GM23338 (cell line): ENCODE measurements at regions not wholly inside any gene's neighbourhood (a gene's known extent, or its start where the extent isn't known, plus 50 kb on each side); places are given as distances from the start of the nearest gene placed in this dataset.

ENCODE experiments used
- ATAC-seq: fragments of 200-7000 bp; cut with Tn5 transposase; 3 replicates; pipeline ENCODE4 v1.9.1; 2020
- DNase-seq: peaks from one replicate; pipeline ENCODE4 v3.0.0-alpha.2; 2015; ENCODE audit warnings: low spot score
- H2AFZ ChIP-seq: fragments of 200-600 bp; sonication (generic); 2 replicates; pipeline ENCODE4 v1.8.0; 2016; ENCODE audit warnings: antibody characterized with exemption, mild to moderate bottlenecking, moderate library complexity
- H3F3A ChIP-seq: fragments of 200-600 bp; sonication (generic); replicated peaks from 2 replicates; pipeline ENCODE4 v1.8.0; 2017; ENCODE audit warnings: antibody characterized with exemption, mixed run types, low read depth
- H3K27ac ChIP-seq: fragments of 200-600 bp; sonication (generic); 2 replicates; pipeline ENCODE4 v1.6.1; 2016; ENCODE audit warnings: low read depth
- H3K27me3 ChIP-seq: fragments of 200-600 bp; sonication (generic); 2 replicates; pipeline ENCODE4 v1.8.0; 2016; ENCODE audit warnings: mild to moderate bottlenecking, mixed run types, moderate library complexity; ENCODE audit not compliant: insufficient read depth
- H3K36me3 ChIP-seq: fragments of 200-600 bp; sonication (generic); 2 replicates; pipeline ENCODE4 v1.8.0; 2016; ENCODE audit warnings: mild to moderate bottlenecking; ENCODE audit not compliant: insufficient read depth
- H3K4me1 ChIP-seq: fragments of 200-600 bp; sonication (generic); 2 replicates; pipeline ENCODE4 v1.8.0; 2016; ENCODE audit warnings: mild to moderate bottlenecking, moderate library complexity; ENCODE audit not compliant: insufficient read depth
- H3K4me2 ChIP-seq: fragments of 200-600 bp; sonication (generic); 2 replicates; pipeline ENCODE4 v1.7.1; 2017; ENCODE audit warnings: mixed run types
- H3K4me3 ChIP-seq: fragments of 200-600 bp; sonication (generic); 2 replicates; pipeline ENCODE4 v1.6.1; 2016; ENCODE audit warnings: mixed run types
- H3K79me2 ChIP-seq: fragments of 200-600 bp; sonication (generic); replicated peaks from 2 replicates; pipeline ENCODE4 v1.8.0; 2017; ENCODE audit warnings: mild to moderate bottlenecking; ENCODE audit not compliant: insufficient read depth
- H3K9me2 ChIP-seq: fragments of 200-600 bp; sonication (generic); 2 replicates; pipeline ENCODE4 v1.8.0; 2017; ENCODE audit not compliant: insufficient read depth
- H4K20me1 ChIP-seq: fragments of 200-600 bp; sonication (generic); replicated peaks from 2 replicates; pipeline ENCODE4 v1.8.0; 2017; ENCODE audit warnings: mild to moderate bottlenecking; ENCODE audit not compliant: insufficient read depth
- H3K27ac Mint-ChIP-seq: 2 replicates; pipeline ENCODE4 v1.8.0; 2020; ENCODE audit warnings: inconsistent platforms, mild to moderate bottlenecking, moderate library complexity, mixed read lengths
- H3K27me3 Mint-ChIP-seq: 3 replicates; pipeline ENCODE4 v1.8.0; 2022; ENCODE audit warnings: low read depth, mild to moderate bottlenecking, moderate library complexity, mixed read lengths, inconsistent platforms; ENCODE audit not compliant: insufficient read depth, poor library complexity
- H3K36me3 Mint-ChIP-seq: 3 replicates; pipeline ENCODE4 v1.8.0; 2021; ENCODE audit warnings: low read depth, mild to moderate bottlenecking, inconsistent platforms, moderate library complexity, mixed read lengths
- H3K4me1 Mint-ChIP-seq: 3 replicates; pipeline ENCODE4 v1.8.0; 2020; ENCODE audit warnings: mild to moderate bottlenecking, inconsistent platforms, mixed read lengths
- H3K4me3 Mint-ChIP-seq: 3 replicates; pipeline ENCODE4 v1.8.0; 2021; ENCODE audit warnings: moderate library complexity, mild to moderate bottlenecking, inconsistent platforms, mixed read lengths
- H3K9me3 Mint-ChIP-seq: 3 replicates; pipeline ENCODE4 v1.8.0; 2020; ENCODE audit warnings: moderate library complexity, mild to moderate bottlenecking, inconsistent platforms, mixed read lengths
- CREB1 ChIP-seq: fragments of 250-450 bp; sonication (Bioruptor Pico); IDR thresholded peaks from 2 replicates; pipeline ENCODE4 v1.5.0; 2020; ENCODE audit warnings: low read depth, mild to moderate bottlenecking, moderate library complexity
- CTCF ChIP-seq, 2 experiments: fragments of 200-600 bp in 1 of 2; sonication (generic) in 1 of 2; conservative IDR thresholded peaks; 2 replicates each; pipeline versions ENCODE4 v1.5.1 to v1.6.1; 2016 to 2017; ENCODE audit warnings: antibody characterized with exemption in 2 of 2, low read depth in 2 of 2, mild to moderate bottlenecking in 2 of 2, moderate library complexity in 1 of 2
- EZH2phosphoT487 ChIP-seq: fragments of 200-600 bp; sonication (generic); IDR thresholded peaks from one replicate; pipeline ENCODE4 v1.8.1; 2018; ENCODE audit warnings: antibody characterized with exemption; ENCODE audit not compliant: unreplicated experiment
- JUNB ChIP-seq: IDR thresholded peaks from one replicate; pipeline ENCODE4 v1.6.1; 2016; ENCODE audit warnings: antibody characterized with exemption; ENCODE audit not compliant: unreplicated experiment
- NANOG ChIP-seq: IDR thresholded peaks from 2 replicates; pipeline ENCODE4 v1.6.1; 2016; ENCODE audit warnings: antibody characterized with exemption, borderline replicate concordance
- POLR2AphosphoS5 ChIP-seq: IDR thresholded peaks from 2 replicates; pipeline ENCODE4 v1.6.1; 2016; ENCODE audit warnings: antibody characterized with exemption, low read depth
- STAT1 ChIP-seq: IDR thresholded peaks from one replicate; pipeline ENCODE4 v1.6.1; 2016; ENCODE audit warnings: antibody characterized with exemption; ENCODE audit not compliant: unreplicated experiment
- ZNF114 ChIP-seq: fragments of 250-450 bp; sonication (Bioruptor Pico); IDR thresholded peaks from 2 replicates; pipeline ENCODE4 v1.5.0; 2020; ENCODE audit warnings: mild to moderate bottlenecking, moderate library complexity
- ZNF331 ChIP-seq: fragments of 250-450 bp; sonication (Bioruptor Pico); IDR thresholded peaks from 2 replicates; pipeline ENCODE4 v1.5.0; 2020; ENCODE audit warnings: low read depth, mild to moderate bottlenecking, moderate library complexity
- TF ChIP-seq, protein P1 (sequence below): fragments of 250-450 bp; sonication (Bioruptor Pico); IDR thresholded peaks from 2 replicates; pipeline ENCODE4 v1.5.0; 2020; ENCODE audit warnings: mild to moderate bottlenecking, moderate library complexity
- TF ChIP-seq, protein P2 (sequence below): IDR thresholded peaks from 2 replicates; pipeline ENCODE4 v1.6.1; 2016; ENCODE audit warnings: antibody characterized with exemption

DNA sequence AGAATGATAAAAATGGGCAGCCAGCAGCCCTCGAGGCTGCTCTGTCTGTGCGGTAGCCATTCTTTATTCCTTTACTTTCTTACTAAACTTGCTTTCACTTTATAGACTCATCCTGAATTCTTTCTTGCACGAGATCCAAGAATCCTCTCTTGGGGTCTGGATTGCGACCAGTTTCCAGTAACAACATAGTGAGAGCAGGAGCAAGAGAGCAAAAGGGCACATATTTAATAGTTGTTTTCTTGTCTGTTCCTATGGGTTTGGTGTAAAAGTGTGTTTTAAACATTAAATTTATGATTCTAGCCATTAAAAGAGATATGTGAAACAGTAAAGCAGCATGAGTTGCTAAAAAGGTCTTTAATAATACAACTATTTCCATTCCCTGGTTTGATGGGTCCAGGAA, 78.8 kb upstream of the OPRM1 start (continued):
- TF ChIP-seq, protein P1, sequence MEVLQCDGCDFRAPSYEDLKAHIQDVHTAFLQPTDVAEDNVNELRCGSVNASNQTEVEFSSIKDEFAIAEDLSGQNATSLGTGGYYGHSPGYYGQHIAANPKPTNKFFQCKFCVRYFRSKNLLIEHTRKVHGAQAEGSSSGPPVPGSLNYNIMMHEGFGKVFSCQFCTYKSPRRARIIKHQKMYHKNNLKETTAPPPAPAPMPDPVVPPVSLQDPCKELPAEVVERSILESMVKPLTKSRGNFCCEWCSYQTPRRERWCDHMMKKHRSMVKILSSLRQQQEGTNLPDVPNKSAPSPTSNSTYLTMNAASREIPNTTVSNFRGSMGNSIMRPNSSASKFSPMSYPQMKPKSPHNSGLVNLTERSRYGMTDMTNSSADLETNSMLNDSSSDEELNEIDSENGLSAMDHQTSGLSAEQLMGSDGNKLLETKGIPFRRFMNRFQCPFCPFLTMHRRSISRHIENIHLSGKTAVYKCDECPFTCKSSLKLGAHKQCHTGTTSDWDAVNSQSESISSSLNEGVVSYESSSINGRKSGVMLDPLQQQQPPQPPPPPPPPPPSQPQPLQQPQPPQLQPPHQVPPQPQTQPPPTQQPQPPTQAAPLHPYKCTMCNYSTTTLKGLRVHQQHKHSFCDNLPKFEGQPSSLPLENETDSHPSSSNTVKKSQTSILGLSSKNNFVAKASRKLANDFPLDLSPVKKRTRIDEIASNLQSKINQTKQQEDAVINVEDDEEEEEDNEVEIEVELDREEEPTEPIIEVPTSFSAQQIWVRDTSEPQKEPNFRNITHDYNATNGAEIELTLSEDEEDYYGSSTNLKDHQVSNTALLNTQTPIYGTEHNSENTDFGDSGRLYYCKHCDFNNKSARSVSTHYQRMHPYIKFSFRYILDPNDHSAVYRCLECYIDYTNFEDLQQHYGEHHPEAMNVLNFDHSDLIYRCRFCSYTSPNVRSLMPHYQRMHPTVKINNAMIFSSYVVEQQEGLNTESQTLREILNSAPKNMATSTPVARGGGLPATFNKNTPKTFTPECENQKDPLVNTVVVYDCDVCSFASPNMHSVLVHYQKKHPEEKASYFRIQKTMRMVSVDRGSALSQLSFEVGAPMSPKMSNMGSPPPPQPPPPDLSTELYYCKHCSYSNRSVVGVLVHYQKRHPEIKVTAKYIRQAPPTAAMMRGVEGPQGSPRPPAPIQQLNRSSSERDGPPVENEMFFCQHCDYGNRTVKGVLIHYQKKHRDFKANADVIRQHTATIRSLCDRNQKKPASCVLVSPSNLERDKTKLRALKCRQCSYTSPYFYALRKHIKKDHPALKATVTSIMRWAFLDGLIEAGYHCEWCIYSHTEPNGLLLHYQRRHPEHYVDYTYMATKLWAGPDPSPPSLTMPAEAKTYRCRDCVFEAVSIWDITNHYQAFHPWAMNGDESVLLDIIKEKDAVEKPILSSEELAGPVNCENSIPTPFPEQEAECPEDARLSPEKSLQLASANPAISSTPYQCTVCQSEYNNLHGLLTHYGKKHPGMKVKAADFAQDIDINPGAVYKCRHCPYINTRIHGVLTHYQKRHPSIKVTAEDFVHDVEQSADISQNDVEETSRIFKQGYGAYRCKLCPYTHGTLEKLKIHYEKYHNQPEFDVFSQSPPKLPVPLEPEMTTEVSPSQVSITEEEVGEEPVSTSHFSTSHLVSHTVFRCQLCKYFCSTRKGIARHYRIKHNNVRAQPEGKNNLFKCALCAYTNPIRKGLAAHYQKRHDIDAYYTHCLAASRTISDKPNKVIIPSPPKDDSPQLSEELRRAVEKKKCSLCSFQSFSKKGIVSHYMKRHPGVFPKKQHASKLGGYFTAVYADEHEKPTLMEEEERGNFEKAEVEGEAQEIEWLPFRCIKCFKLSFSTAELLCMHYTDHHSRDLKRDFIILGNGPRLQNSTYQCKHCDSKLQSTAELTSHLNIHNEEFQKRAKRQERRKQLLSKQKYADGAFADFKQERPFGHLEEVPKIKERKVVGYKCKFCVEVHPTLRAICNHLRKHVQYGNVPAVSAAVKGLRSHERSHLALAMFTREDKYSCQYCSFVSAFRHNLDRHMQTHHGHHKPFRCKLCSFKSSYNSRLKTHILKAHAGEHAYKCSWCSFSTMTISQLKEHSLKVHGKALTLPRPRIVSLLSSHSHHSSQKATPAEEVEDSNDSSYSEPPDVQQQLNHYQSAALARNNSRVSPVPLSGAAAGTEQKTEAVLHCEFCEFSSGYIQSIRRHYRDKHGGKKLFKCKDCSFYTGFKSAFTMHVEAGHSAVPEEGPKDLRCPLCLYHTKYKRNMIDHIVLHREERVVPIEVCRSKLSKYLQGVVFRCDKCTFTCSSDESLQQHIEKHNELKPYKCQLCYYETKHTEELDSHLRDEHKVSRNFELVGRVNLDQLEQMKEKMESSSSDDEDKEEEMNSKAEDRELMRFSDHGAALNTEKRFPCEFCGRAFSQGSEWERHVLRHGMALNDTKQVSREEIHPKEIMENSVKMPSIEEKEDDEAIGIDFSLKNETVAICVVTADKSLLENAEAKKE (CRISPR knock-in tag), result no peak
- TF ChIP-seq CREB1 (CRISPR knock-in tag) (no peak), JUNB (no peak), ZNF331 (CRISPR knock-in tag) (no peak), POLR2AphosphoS5 (no peak)

DNA sequence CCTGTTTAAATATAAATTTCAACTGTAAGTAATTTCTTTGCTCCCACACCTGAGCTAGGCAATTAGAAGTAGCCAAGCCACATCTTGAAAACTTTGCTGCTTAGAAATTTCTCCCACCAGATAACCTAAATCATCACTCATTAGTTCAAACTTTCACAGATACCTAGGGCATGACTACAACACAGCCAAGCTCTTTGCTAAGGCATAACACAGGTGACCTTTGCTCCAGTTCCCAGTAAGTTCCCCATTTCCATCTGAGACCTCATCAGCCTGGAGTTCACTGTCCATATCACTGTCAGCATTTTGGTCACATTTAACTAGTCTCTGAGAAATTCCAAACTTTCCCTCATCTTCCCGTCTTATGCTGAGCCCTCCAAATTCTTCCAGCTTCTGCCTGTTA, 79.8 kb upstream of the OPRM1 start:
- Mint-ChIP-seq H3K4me3 (no peak overlapping the region), H3K27me3 (peaks cover 3% of the 10 kb centered on the region), H3K9me3 (peaks cover 16% of the 10 kb centered on the region; the same call in 2 of the 3 replicates), H3K27ac (peak overlapping the region; percentile 38), H3K4me1 (peaks cover 15% of the 10 kb centered on the region), H3K36me3 (peaks cover 17% of the 10 kb centered on the region)
- Histone ChIP-seq H3K79me2 (no peaks in the 10 kb centered on the region), H3K4me2 (peak overlapping the region; percentile 35; the same call in 1 of the 2 replicates), H3K27me3 (no peaks in the 10 kb centered on the region), H3K9me2 (peaks cover 13% of the 10 kb centered on the region), H3K4me3 (no peak overlapping the region), H2AFZ (no peak overlapping the region), H3K27ac (no peak overlapping the region), H3F3A (no peaks in the 10 kb centered on the region), H3K4me1 (no peaks in the 10 kb centered on the region; the same call in 1 of the 2 replicates), H3K36me3 (no peaks in the 10 kb centered on the region), H4K20me1 (no peaks in the 10 kb centered on the region)
- ATAC-seq (peak; percentile 22; the same call in 1 of the 3 replicates), DNase-seq (no peak)
- no peak for TF ChIP-seq CREB1 (CRISPR knock-in tag)
- TF ChIP-seq CTCF (conservative IDR thresholded peaks at IDR 0.05; ENCODE audit: low read depth in 2 of 2), result no peak
- TF ChIP-seq, protein P2, sequence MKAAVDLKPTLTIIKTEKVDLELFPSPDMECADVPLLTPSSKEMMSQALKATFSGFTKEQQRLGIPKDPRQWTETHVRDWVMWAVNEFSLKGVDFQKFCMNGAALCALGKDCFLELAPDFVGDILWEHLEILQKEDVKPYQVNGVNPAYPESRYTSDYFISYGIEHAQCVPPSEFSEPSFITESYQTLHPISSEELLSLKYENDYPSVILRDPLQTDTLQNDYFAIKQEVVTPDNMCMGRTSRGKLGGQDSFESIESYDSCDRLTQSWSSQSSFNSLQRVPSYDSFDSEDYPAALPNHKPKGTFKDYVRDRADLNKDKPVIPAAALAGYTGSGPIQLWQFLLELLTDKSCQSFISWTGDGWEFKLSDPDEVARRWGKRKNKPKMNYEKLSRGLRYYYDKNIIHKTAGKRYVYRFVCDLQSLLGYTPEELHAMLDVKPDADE, result no peak
- TF ChIP-seq ZNF331 (CRISPR knock-in tag), result no peak
- TF ChIP-seq EZH2phosphoT487, result no peak
- TF ChIP-seq STAT1, result no peak
- TF ChIP-seq ZNF114, result no peak
- TF ChIP-seq NANOG, result no peak
